GM12878 (cell line): ENCODE measurements at regions not wholly inside any gene's neighbourhood (a gene's known extent, or its start where the extent isn't known, plus 50 kb on each side); places are given as distances from the start of the nearest gene placed in this dataset.

Experiments
- ASH2L ChIP-seq: fragments of 300-600, 200-600 bp; sonication (generic); IDR thresholded peaks from 2 replicates; pipeline ENCODE4 v1.6.1; 2017; ENCODE audit warnings: low read depth, mild to moderate bottlenecking, borderline replicate concordance
- CHD2 ChIP-seq: IDR thresholded peaks from 2 replicates; pipeline ENCODE4 v1.6.1; 2011; ENCODE audit warnings: low read depth, low read length, improper control_type of control experiment, borderline replicate concordance
- GATAD2B ChIP-seq: fragments of 450-650 bp; conservative IDR thresholded peaks from 2 replicates; pipeline ENCODE4 v1.6.1; 2017; ENCODE audit warnings: low read depth, mild to moderate bottlenecking, moderate library complexity
- HDAC6 ChIP-seq: fragments of 200-600 bp; sonication (generic); IDR thresholded peaks from one replicate; pipeline ENCODE4 v1.8.0; 2017; ENCODE audit warnings: antibody characterized with exemption; ENCODE audit not compliant: unreplicated experiment
- MAX ChIP-seq: IDR thresholded peaks from 2 replicates; pipeline ENCODE4 v1.6.1; 2012; ENCODE audit warnings: low read depth, low read length, improper control_type of control experiment
- POLR2AphosphoS5 ChIP-seq: IDR thresholded peaks from 2 replicates; pipeline ENCODE4 v1.6.1; 2011; ENCODE audit warnings: mild to moderate bottlenecking, low read length, inconsistent platforms
- RAD21 ChIP-seq: IDR thresholded peaks from 2 replicates; pipeline ENCODE4 v1.6.1; 2011; ENCODE audit warnings: mild to moderate bottlenecking, low read depth, low read length, moderate library complexity; ENCODE audit not compliant: insufficient read depth
- USF2 ChIP-seq: IDR thresholded peaks from 2 replicates; pipeline ENCODE4 v1.6.1; 2011; ENCODE audit warnings: low read depth, low read length, improper control_type of control experiment, borderline replicate concordance
- TF ChIP-seq, protein P1 (sequence below), 3 experiments: IDR thresholded peaks in 2 of 3; conservative IDR thresholded peaks in 1 of 3; 2 replicates each; pipeline ENCODE4 v1.5.1; 2011; ENCODE audit warnings: low read depth in 3 of 3, low read length in 3 of 3, mild to moderate bottlenecking in 3 of 3, control low read depth in 2 of 3, moderate library complexity in 2 of 3, inconsistent platforms in 1 of 3, mixed read lengths in 1 of 3; ENCODE audit not compliant: control insufficient read depth in 2 of 3, insufficient read depth in 1 of 3; ENCODE audit errors: extremely low read depth in 1 of 3
- TF ChIP-seq, protein P2 (sequence below): fragments of 450-650 bp; IDR thresholded peaks from 2 replicates; pipeline ENCODE4 v1.6.1; 2017; ENCODE audit warnings: mild to moderate bottlenecking
- TF ChIP-seq, protein P3 (sequence below): fragments of 450-650 bp; IDR thresholded peaks from 2 replicates; pipeline ENCODE4 v1.6.1; 2016; ENCODE audit warnings: mild to moderate bottlenecking, moderate library complexity, borderline replicate concordance

GRCh38 chr12:124175704-124176103 lies 119.2 kb upstream of the RFLNA start:
- TF ChIP-seq CHD2 = no peak
- no peak for TF ChIP-seq ASH2L
- TF ChIP-seq, protein P1, sequence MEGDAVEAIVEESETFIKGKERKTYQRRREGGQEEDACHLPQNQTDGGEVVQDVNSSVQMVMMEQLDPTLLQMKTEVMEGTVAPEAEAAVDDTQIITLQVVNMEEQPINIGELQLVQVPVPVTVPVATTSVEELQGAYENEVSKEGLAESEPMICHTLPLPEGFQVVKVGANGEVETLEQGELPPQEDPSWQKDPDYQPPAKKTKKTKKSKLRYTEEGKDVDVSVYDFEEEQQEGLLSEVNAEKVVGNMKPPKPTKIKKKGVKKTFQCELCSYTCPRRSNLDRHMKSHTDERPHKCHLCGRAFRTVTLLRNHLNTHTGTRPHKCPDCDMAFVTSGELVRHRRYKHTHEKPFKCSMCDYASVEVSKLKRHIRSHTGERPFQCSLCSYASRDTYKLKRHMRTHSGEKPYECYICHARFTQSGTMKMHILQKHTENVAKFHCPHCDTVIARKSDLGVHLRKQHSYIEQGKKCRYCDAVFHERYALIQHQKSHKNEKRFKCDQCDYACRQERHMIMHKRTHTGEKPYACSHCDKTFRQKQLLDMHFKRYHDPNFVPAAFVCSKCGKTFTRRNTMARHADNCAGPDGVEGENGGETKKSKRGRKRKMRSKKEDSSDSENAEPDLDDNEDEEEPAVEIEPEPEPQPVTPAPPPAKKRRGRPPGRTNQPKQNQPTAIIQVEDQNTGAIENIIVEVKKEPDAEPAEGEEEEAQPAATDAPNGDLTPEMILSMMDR (IDR thresholded peaks at IDR 0.05 in 2 of 3, conservative IDR thresholded peaks at IDR 0.05 in 1 of 3; ENCODE audit: control insufficient read depth in 2 of 3, extremely low read depth in 1 of 3, insufficient read depth in 1 of 3, low read depth in 3 of 3, low read length in 3 of 3) = no peak
- TF ChIP-seq GATAD2B = no peak
- TF ChIP-seq HDAC6 = no peak
- no peak for TF ChIP-seq USF2
- TF ChIP-seq, protein P2, sequence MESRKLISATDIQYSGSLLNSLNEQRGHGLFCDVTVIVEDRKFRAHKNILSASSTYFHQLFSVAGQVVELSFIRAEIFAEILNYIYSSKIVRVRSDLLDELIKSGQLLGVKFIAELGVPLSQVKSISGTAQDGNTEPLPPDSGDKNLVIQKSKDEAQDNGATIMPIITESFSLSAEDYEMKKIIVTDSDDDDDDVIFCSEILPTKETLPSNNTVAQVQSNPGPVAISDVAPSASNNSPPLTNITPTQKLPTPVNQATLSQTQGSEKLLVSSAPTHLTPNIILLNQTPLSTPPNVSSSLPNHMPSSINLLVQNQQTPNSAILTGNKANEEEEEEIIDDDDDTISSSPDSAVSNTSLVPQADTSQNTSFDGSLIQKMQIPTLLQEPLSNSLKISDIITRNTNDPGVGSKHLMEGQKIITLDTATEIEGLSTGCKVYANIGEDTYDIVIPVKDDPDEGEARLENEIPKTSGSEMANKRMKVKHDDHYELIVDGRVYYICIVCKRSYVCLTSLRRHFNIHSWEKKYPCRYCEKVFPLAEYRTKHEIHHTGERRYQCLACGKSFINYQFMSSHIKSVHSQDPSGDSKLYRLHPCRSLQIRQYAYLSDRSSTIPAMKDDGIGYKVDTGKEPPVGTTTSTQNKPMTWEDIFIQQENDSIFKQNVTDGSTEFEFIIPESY = no peak
- TF ChIP-seq RAD21 = no peak
- TF ChIP-seq POLR2AphosphoS5 = no peak
- TF ChIP-seq MAX = no peak
- TF ChIP-seq, protein P3, sequence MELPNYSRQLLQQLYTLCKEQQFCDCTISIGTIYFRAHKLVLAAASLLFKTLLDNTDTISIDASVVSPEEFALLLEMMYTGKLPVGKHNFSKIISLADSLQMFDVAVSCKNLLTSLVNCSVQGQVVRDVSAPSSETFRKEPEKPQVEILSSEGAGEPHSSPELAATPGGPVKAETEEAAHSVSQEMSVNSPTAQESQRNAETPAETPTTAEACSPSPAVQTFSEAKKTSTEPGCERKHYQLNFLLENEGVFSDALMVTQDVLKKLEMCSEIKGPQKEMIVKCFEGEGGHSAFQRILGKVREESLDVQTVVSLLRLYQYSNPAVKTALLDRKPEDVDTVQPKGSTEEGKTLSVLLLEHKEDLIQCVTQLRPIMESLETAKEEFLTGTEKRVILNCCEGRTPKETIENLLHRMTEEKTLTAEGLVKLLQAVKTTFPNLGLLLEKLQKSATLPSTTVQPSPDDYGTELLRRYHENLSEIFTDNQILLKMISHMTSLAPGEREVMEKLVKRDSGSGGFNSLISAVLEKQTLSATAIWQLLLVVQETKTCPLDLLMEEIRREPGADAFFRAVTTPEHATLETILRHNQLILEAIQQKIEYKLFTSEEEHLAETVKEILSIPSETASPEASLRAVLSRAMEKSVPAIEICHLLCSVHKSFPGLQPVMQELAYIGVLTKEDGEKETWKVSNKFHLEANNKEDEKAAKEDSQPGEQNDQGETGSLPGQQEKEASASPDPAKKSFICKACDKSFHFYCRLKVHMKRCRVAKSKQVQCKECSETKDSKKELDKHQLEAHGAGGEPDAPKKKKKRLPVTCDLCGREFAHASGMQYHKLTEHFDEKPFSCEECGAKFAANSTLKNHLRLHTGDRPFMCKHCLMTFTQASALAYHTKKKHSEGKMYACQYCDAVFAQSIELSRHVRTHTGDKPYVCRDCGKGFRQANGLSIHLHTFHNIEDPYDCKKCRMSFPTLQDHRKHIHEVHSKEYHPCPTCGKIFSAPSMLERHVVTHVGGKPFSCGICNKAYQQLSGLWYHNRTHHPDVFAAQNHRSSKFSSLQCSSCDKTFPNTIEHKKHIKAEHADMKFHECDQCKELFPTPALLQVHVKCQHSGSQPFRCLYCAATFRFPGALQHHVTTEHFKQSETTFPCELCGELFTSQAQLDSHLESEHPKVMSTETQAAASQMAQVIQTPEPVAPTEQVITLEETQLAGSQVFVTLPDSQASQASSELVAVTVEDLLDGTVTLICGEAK = no peak
